C4-2B (cell line): ENCODE measurements at regions not wholly inside any gene's neighbourhood (a gene's known extent, or its start where the extent isn't known, plus 50 kb on each side); places are given as distances from the start of the nearest gene placed in this dataset.

Experiments used
- ZFX ChIP-seq: fragments of 450-650 bp; IDR thresholded peaks from 2 replicates; pipeline ENCODE4 v1.6.1; 2017
- TF ChIP-seq, protein P1 (sequence below): fragments of 450-650 bp; conservative IDR thresholded peaks from 2 replicates; pipeline ENCODE4 v1.5.1; 2017; ENCODE audit warnings: mild to moderate bottlenecking

DNA sequence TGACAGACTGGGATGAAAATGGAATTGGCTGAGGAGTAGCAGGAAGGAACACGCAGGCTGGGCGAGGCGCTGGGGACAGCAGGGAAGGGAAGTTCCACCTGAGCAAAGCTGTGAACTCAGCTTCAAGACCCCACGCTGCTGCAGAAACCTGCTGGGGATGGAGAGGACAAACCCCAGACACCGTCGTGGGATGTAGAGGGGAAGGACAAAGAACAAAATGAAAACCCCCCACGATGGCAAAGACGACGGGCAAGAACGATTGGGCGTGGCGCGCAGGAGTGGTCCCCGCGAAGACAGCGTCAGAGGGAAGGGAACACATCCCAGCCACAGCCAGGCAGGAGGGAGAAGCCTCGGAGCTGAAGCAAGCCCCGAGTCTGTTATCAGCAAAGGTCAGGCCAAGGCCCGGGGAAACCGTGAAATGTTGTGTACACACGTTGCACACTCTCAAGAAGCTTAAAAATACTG lies 222.9 kb downstream of the NDUFA10 start:
- TF ChIP-seq, protein P1, sequence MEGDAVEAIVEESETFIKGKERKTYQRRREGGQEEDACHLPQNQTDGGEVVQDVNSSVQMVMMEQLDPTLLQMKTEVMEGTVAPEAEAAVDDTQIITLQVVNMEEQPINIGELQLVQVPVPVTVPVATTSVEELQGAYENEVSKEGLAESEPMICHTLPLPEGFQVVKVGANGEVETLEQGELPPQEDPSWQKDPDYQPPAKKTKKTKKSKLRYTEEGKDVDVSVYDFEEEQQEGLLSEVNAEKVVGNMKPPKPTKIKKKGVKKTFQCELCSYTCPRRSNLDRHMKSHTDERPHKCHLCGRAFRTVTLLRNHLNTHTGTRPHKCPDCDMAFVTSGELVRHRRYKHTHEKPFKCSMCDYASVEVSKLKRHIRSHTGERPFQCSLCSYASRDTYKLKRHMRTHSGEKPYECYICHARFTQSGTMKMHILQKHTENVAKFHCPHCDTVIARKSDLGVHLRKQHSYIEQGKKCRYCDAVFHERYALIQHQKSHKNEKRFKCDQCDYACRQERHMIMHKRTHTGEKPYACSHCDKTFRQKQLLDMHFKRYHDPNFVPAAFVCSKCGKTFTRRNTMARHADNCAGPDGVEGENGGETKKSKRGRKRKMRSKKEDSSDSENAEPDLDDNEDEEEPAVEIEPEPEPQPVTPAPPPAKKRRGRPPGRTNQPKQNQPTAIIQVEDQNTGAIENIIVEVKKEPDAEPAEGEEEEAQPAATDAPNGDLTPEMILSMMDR, result no peak
- TF ChIP-seq ZFX, result no peak
